ENCODE measurements at regions not wholly inside any gene's neighbourhood (a gene's known extent, or its start where the extent isn't known, plus 50 kb on each side); places are given as distances from the start of the nearest gene placed in this dataset.
A peak's percentile ranks its signal among the peaks of the same experiment; 100 is the strongest.

DNA sequence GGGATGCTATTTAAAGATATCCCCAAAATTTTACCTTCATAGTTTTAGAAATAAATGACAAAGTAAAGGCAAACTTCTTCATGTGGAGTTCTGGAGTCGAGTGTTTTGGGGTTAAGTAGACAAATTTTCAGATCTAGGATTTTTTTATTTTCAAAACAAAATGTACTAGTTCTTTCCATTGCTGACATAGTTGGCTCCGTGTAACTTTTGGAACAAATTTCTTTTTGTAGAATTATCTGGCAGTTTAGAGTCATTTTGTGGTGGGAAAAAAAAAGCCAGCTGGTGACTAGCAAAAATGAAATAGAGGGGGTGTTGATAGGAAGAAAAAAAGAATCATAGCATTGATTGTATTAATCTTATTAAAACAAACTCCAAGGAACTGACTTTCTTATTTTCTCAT is 131.6 kb upstream of the TCF21 start:
- no peak for DNase-seq (ENCODE audit: extremely low read depth, low read depth)

DNA sequence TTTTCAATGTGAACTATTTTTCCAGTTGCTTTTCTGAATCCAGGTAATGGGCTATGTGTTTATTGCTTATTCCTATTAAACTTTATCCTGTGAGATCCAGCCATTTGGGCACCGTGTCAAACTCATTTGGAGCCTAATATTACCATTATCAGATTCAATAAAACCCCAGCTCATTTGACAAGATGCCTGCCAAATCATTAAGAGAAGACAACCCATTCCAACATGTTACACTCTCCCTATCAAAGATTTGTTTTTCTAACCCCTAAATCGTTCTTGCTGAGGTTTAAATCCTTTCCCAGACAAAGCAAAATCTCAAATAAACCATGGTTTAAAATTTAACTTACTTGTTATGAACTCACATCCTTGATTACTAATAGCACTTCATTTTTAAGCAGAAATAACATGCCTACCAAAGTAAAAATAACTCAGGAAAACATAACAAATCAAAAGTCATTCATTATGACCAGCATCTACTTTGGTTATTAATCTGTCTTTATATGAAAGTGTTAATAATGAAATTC is 130.0 kb upstream of the TCF21 start:
- TF ChIP-seq, protein P1, sequence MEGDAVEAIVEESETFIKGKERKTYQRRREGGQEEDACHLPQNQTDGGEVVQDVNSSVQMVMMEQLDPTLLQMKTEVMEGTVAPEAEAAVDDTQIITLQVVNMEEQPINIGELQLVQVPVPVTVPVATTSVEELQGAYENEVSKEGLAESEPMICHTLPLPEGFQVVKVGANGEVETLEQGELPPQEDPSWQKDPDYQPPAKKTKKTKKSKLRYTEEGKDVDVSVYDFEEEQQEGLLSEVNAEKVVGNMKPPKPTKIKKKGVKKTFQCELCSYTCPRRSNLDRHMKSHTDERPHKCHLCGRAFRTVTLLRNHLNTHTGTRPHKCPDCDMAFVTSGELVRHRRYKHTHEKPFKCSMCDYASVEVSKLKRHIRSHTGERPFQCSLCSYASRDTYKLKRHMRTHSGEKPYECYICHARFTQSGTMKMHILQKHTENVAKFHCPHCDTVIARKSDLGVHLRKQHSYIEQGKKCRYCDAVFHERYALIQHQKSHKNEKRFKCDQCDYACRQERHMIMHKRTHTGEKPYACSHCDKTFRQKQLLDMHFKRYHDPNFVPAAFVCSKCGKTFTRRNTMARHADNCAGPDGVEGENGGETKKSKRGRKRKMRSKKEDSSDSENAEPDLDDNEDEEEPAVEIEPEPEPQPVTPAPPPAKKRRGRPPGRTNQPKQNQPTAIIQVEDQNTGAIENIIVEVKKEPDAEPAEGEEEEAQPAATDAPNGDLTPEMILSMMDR (IDR thresholded peaks at IDR 0.05; ENCODE audit: low read depth, low read length), result no peak
- DNase-seq (ENCODE audit: extremely low read depth, low read depth), result no peak

More for the DNA sequence above, 131.6 kb upstream of the TCF21 start:
- TF ChIP-seq, protein P1 (IDR thresholded peaks at IDR 0.05; ENCODE audit: low read depth, low read length), result no peak

DNA sequence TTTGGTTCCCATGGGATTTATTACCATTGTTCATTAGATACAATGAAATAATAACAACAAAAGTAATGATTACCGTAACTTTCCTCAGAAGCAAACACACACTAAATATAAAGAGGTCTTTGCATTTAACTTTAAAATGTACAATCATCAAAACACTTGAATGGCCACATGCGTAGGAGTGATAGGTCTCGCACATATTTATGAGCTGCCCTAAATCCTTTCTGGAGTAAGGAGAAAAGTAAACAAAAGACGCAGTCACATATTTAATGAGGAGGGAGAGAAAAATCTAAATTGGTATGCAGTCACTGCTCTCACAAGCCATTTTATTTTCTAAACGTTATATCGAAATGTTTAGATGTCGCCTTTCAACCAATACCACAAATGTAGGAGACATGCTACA is 129.4 kb upstream of the TCF21 start:
- DNase-seq (ENCODE audit: extremely low read depth, low read depth), result no peak
- TF ChIP-seq, protein P1 (IDR thresholded peaks at IDR 0.05; ENCODE audit: low read depth, low read length), result no peak

DNA sequence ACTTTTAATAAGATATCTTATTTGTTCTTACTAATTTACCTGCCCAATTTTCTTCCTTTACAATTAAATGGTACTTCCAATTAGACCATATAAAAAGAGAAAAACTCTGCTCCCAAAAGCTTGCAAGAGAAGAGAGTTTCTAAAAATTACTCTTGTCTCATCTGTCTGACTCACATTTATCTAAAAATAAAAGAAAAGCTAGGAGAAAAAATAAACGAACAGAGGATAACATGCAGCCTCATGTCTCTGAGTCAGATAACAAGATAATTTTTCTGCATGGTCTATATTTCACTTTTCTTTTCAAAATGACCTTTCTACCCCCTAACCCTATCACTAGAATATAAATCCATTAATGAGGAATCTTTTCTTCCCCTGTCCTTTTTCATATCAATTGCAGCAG is 127.2 kb upstream of the TCF21 start:
- DNase-seq (ENCODE audit: extremely low read depth, low read depth), result no peak
- TF ChIP-seq, protein P1 (IDR thresholded peaks at IDR 0.05; ENCODE audit: low read depth, low read length), result no peak

DNA sequence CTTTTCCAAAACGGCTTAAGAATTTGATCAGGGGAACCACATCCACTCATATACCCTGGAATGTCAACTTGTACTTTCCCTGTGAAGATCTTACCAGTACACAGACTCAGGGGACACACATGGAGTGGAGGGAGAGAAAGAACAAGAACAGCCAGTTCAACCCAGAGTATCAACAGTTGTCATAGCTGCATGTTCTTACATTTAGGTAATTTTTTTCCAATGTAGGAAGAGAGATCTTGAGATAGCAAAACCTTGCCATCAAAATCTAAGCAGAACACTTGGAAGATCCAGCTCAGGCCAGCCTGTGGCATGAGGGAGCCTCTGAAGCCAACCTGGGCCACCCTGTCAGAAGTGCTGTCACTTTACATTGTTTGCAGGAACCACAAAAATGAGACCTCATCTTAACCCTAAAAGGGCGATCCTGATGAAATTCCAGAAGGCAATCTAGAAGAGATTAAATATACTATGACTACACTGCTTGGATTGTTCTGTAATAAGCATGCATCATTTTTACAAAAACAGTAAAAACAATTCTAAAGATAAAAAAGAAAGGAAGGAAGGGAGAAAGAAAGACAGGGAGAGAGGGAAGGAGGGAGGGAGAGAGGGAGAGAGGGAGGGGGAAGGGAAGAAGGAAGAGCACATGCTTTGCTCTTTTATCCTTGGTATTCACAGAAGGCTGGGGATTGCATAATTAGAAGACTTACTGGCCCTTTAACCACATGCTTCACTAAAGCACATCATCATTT is 124.7 kb upstream of the TCF21 start:
- DNase-seq (ENCODE audit: extremely low read depth, low read depth), result peak; percentile 38
- TF ChIP-seq, protein P1 (IDR thresholded peaks at IDR 0.05; ENCODE audit: low read depth, low read length), result no peak

DNA sequence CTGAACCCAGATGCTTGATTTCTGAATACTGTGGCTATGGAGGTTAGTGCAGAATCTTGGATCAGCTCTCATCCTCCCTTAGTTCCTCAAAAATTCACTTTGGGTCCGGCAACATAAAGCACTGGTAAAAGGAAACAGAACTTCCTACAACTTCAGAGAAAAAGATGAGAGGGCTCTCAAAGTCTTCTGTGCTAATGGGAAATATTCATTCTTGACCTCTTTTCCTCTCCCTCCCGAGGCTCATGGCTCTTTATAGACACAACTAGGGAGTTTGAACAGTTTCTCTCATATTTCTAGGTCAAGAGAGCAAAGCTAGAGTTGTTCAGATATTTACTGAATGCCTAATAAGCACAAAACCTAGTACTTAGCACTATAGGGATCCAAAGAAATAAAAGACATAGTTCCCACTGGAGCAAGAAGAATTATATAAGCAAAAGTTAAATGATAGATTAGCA is 124.1 kb upstream of the TCF21 start:
- TF ChIP-seq, protein P1 (IDR thresholded peaks at IDR 0.05; ENCODE audit: low read depth, low read length), result no peak
- DNase-seq (ENCODE audit: extremely low read depth, low read depth), result no peak

DNA sequence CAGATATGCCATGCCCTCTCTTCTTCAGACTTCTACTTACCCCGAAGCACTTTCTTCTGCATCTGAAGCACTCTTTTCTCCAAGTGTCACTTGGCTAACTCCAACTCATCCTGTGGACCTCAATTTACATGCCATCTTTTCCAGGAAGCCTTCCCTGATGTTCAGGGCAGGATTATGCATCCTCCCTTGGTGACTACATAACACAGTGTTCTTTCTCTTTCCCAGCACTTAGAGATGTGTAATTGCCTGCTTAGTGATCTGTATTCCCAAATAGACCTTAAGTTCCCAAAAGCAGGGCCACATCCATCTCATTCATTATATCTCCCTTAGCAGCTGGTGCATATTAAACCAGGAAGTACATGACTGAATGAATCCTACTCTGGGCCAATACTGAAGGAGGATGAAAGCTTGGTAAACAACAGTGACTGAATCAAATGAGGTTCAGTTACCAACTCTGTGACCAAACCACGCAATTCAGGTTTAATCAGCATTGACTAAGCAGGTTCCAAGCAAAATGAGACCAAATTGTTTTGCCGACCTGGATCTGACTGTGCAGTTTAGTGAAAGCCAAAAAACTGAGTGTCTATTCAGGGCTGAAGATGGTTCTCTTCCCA is 121.4 kb upstream of the TCF21 start:
- TF ChIP-seq, protein P1 (IDR thresholded peaks at IDR 0.05; ENCODE audit: low read depth, low read length), result no peak
- DNase-seq (ENCODE audit: extremely low read depth, low read depth), result no peak

Data from AG09319 (cell line).